Skeletal muscle cell (primary cell): ENCODE measurements at regions not wholly inside any gene's neighbourhood (a gene's known extent, or its start where the extent isn't known, plus 50 kb on each side); places are given as distances from the start of the nearest gene placed in this dataset.

ENCODE experiments used
- DNase-seq: peaks from one replicate; pipeline ENCODE4 v3.0.0-alpha.2; 2010; ENCODE audit warnings: low read depth
- H3K4me3 ChIP-seq: 2 replicates; pipeline ENCODE4 v1.5.1; 2011; ENCODE audit warnings: low read depth, mild to moderate bottlenecking, control low read depth, low read length, moderate library complexity

- no peak for DNase-seq
- no peak overlapping the region for H3K4me3 ChIP-seq
These were observed 50.7 kb upstream of the NOCT start for GRCh38 chr4:138964716-138965426.

- H3K4me3 ChIP-seq: no peak overlapping the region
- no peak for DNase-seq
These were observed 52.2 kb upstream of the NOCT start for GRCh38 chr4:138963412-138963811.

DNA sequence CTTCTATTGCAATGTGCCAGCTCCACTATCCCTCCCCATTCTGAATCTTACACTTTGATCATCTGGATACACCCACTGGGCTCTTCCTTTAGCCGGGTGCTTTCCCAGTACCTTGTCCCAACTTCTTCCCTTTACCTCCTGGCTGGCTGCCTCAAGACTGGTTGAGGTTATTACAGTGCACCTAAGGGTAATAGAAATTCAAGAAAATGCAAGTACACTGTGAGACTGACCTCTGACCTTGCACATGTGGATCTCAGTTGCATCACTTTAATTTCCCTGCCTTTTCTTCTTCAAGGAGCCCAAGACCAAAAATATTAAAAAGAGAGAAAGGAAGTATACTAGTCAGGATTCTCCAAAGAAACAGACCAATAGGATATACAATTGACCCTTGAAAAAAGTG is 53.9 kb upstream of the NOCT start:
- no peak for DNase-seq
- no peak overlapping the region for H3K4me3 ChIP-seq

DNA sequence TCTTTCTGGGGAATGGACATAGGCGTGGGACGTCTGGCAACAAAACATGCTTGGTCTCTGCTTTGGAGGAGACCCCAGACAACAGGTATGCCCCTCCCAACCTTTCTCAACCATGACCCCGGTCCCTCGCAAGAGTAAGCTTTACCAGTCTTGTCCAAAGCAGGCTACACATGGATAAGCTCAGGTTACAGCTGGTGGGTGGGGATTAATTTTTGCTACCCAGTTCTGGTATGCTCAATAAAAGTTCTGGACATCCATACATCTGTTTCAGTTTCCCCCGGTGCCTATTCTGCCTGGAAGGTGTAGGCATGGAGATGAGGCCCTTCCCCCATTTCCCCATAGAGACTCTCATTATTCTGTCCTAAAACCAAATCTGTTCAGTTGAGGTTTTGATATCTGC is 54.5 kb upstream of the NOCT start:
- no peak overlapping the region for H3K4me3 ChIP-seq
- DNase-seq: no peak

DNA sequence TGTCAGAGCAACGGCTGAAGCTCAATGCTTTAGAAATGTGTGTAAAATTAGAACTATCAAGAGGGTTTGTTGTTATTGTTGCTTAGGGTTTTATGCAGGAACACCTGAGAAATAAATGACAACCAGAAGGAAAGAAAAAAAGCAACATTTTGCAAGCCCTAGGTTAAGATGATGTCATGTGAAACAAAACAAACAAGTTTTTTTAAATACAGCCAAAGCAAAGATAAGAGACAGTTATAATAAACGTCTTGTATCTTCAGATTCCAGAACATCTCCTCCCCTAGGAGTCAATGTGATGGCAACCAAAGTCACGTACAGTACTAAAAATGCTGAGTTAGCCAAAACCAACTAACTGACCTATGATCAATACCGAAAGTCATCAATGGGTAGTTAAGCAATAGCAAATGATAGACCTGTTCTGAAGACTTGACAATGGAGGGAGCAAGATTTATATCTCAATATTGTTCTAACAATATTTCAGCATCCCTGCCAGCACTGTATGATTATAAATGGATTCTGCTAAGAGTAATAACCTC is 55.3 kb upstream of the NOCT start:
- no peak overlapping the region for H3K4me3 ChIP-seq
- no peak for DNase-seq

- no peak overlapping the region for H3K4me3 ChIP-seq
- no peak for DNase-seq
These were observed 56.3 kb upstream of the NOCT start for GRCh38 chr4:138959097-138959815.

DNA sequence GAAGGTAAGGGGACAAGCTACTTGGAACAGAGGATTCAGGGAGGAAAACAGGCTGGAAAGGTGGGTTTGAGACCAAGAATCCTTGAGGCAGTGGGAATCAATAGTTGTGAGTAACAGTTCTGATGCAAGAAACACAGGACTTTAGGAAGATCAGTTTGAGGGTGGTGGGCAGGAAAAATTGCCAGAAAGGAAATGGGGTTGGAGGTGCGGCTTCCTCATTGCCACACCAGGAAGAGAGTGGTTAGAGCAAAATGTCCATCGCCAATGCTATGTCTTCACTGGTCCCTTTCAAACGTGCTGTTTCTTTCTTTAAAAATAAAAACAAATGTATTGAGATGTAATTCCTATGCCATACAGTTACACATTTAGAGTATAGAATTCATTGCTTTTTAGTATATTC is 57.1 kb upstream of the NOCT start:
- DNase-seq: no peak
- H3K4me3 ChIP-seq: no peak overlapping the region

- DNase-seq: no peak
These were observed 58.3 kb upstream of the NOCT start for GRCh38 chr4:138957302-138957701.

DNA sequence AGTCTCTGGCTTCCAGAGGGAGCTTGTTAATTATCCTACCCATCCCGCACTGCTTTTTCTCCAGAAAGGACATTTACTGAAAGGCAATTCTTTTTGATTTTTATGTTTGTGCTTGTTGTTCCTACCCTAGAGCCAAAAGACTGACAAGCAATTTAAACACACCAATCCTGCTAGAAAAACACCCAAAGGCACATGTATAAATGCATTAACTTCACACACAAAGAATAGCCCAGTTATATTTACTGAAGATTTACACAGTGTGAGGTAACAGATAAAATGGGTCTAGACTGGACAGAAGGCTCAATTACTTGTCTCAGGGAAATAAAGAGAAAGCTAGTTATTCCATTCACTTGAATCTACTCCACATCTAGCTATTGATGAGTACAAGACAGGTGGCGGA is 61.2 kb upstream of the NOCT start:
- no peak for DNase-seq

More at GRCh38 chr4:138957302-138957701, 58.3 kb upstream of the NOCT start:
- H3K4me3 ChIP-seq: no peak overlapping the region

DNA sequence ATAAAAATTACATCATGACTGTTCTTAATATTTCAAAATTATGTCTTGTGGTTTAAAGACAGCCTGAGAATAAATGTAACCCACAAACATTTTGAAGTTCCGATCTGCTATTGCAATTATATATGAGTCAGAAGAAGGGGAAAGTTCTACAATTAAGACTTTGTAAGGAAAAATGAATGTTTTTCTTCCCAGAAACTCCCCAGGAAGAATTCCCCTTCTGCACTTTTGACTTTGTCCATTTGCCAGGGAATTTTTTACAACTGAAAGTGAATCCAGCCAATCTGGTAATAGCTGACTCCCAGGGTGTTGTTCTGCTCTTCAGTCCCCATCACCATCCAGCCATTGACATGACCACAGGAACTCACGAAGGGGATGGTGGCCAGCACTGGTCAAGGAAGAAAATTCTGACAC is 61.6 kb upstream of the NOCT start:
- no peak overlapping the region for H3K4me3 ChIP-seq
- DNase-seq: peak; percentile 73

More for the DNA sequence above, 61.2 kb upstream of the NOCT start:
- no peak overlapping the region for H3K4me3 ChIP-seq

DNA sequence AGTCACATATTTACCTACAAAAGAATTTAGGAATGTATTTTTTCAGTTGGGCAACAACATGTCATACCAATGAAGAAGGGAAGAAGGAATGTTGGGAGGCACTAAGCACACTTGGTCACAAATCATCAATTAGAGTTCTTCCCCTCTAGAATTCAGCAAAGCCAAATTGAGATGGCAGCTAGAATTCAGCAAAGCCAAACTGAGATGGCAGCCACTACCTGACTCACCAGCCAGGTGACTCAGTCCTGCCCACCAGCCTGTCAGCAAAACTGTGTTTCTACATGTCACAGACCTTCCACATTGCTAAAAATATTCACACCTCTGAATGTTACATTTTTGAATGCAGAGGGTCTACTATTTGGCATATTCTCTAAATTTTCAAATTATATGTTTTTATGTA is 63.2 kb upstream of the NOCT start:
- H3K4me3 ChIP-seq: no peak overlapping the region
- DNase-seq: no peak

- no peak for DNase-seq
- H3K4me3 ChIP-seq: no peak overlapping the region
These were observed 63.8 kb upstream of the NOCT start for GRCh38 chr4:138951764-138952163.

- H3K4me3 ChIP-seq: no peak overlapping the region
- no peak for DNase-seq
These were observed 65.7 kb upstream of the NOCT start for GRCh38 chr4:138949866-138950265.

DNA sequence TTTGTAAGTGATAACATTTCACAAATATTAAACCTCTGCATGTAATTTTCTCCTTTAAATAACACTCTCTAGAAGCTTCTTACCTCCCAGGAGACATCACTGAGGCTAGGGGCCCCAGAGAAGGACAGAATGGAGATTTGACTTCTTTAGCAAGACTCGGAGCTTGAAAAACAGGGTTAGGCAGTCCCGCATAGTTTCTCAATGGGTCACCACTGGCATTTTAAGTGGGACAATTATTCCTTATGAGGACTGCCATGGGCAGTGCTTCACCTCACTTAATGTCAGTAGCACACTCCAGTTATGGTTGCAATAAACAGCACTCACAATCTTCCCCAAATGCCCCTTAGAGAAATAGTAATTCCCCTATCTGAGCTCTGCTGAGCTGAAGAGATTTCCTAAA is 66.7 kb upstream of the NOCT start:
- DNase-seq: no peak
- H3K4me3 ChIP-seq: no peak overlapping the region

GRCh38 chr4:138946306-138946705 is 69.3 kb upstream of the NOCT start:
- DNase-seq: no peak
- no peak overlapping the region for H3K4me3 ChIP-seq

- DNase-seq: no peak
- H3K4me3 ChIP-seq: no peak overlapping the region
These were observed 69.7 kb upstream of the NOCT start for GRCh38 chr4:138945840-138946239.

GRCh38 chr4:138945401-138945800 is 70.2 kb upstream of the NOCT start:
- no peak for DNase-seq
- H3K4me3 ChIP-seq: no peak overlapping the region

DNA sequence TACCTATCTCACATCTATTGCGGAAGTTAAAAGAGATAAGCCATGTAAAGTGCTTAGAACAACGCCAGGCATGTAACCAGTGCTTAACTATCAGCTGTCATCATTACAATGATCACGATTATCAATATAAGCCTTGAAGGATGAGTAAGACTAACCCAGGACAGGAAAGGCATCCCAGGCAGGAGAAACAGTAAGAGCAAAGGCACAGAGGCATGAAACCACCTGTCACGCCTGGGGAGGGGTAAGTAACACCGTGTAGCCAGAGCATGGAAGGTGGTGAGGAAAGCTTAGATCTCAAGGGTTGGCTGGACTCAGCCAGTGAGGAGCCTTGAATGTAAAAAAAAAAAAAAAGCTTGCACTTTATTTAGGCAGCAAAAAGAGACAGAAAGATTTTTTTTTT is 71.7 kb upstream of the NOCT start:
- no peak for DNase-seq
- no peak overlapping the region for H3K4me3 ChIP-seq

DNA sequence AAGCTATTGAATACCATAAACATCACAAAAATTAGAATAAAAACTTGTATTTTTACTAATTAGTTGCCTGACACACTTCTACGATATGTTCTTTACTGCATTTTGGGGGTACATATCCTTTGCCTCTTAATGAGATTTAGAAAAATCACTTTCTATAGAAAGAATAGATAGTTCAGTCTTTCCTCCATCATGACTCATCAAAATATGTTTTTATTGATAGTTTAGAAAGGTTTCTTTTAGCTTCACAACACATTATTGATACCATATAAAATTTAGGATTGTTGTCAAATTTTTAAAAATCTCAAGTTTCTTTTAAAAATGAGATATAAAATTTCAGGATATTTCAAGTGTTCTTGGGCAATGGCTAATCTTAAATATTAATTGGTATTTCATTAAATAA is 74.5 kb upstream of the NOCT start:
- no peak overlapping the region for H3K4me3 ChIP-seq
- no peak for DNase-seq

DNA sequence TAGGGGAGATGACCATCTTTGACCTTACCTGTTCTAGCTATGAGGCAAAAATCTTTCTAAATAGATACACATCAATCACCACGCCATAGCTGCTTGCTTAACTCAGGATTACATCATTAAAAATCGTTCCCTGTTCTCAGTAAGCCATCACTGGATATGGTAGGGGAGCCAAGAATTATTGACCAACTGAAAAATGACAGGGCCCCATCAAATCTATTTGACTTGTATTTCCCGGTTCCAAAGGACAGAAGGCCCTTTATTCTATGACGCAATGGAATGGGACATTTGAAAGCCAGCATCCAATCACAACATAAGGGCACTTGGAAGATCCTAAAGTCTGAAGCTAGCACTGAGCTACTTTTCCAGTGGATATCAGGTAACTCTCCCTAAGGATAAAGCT is 75.6 kb upstream of the NOCT start:
- no peak overlapping the region for H3K4me3 ChIP-seq
- DNase-seq: no peak

DNA sequence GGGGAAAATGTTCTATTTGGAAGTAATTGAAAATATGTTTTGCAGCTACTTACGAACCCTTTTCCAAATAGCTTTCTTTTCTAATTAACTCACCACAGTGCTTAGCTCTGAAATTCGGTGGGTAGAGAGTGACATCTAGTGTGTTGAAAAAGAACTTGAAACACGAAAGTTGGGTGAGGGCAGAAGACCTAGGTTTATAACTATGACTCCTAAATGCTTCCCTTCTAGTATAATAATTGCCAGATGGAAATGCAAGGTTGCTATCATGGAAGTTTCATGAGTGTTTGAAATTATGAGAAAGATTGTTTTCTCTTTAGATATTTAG is 77.3 kb upstream of the NOCT start:
- no peak overlapping the region for H3K4me3 ChIP-seq
- DNase-seq: no peak
